Kidney epithelial cell (primary cell): ENCODE measurements at regions not wholly inside any gene's neighbourhood (a gene's known extent, or its start where the extent isn't known, plus 50 kb on each side); places are given as distances from the start of the nearest gene placed in this dataset.

Source experiments
- DNase-seq: peaks from one replicate; pipeline ENCODE4 v3.0.0-alpha.2; 2010; ENCODE audit warnings: low read depth
- H3K27me3 ChIP-seq: 2 replicates; pipeline ENCODE4 v1.6.0; 2011; ENCODE audit warnings: low read length; ENCODE audit not compliant: control insufficient read depth, insufficient read depth
- H3K36me3 ChIP-seq: 2 replicates; pipeline ENCODE4 v1.5.1; 2011; ENCODE audit warnings: low read length; ENCODE audit not compliant: control insufficient read depth, insufficient read depth
- H3K4me3 ChIP-seq: 2 replicates; pipeline ENCODE4 v1.5.1; 2011; ENCODE audit warnings: low read depth, mild to moderate bottlenecking, control low read depth, low read length
- CTCF ChIP-seq: IDR thresholded peaks from 2 replicates; pipeline ENCODE4 v1.5.1; 2011; ENCODE audit warnings: mild to moderate bottlenecking, moderate library complexity, low read length, control low read depth, inconsistent platforms; ENCODE audit not compliant: insufficient read depth, poor library complexity, severe bottlenecking

GRCh38 chr1:80929868-80930508 is 870.7 kb upstream of the ADGRL2 start:
- Histone ChIP-seq H3K27me3 (no peaks in the 10 kb centered on the region), H3K36me3 (no peaks in the 10 kb centered on the region), H3K4me3 (no peak overlapping the region)
- no peak for TF ChIP-seq CTCF
- no peak for DNase-seq

DNA sequence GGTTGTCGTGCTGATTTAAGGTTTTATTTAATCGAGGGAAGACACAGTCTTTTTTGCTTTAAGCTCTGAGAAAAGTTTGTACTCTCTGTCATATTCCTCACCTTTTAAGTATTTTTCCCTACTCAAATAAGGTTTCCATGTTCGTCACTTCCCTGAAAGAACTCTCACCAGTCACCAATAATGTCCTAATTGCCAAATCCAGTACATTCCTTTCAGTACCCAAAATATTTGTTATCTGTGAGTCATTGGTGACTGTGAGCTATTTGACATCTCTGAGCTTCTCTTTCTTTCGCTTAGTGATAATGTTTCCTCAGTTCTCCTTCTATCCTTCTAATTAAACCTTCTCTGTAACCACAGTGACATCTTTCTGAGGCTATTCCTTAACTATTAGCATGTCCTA is 874.2 kb upstream of the ADGRL2 start:
- no peak for DNase-seq
- TF ChIP-seq CTCF = no peak
- no peaks in the 10 kb centered on the region for H3K36me3 ChIP-seq
- H3K27me3 ChIP-seq = no peaks in the 10 kb centered on the region
- H3K4me3 ChIP-seq = no peak overlapping the region

GRCh38 chr1:80925130-80925805 is 875.5 kb upstream of the ADGRL2 start:
- H3K4me3 ChIP-seq = no peak overlapping the region
- no peak for TF ChIP-seq CTCF
- no peak for DNase-seq
- no peaks in the 10 kb centered on the region for H3K27me3 ChIP-seq
- no peaks in the 10 kb centered on the region for H3K36me3 ChIP-seq

- Histone ChIP-seq H3K36me3 (no peaks in the 10 kb centered on the region), H3K27me3 (no peaks in the 10 kb centered on the region), H3K4me3 (no peak overlapping the region)
- no peak for TF ChIP-seq CTCF
- DNase-seq = no peak
Measured at GRCh38 chr1:80924290-80924689, 876.4 kb upstream of the ADGRL2 start.

DNA sequence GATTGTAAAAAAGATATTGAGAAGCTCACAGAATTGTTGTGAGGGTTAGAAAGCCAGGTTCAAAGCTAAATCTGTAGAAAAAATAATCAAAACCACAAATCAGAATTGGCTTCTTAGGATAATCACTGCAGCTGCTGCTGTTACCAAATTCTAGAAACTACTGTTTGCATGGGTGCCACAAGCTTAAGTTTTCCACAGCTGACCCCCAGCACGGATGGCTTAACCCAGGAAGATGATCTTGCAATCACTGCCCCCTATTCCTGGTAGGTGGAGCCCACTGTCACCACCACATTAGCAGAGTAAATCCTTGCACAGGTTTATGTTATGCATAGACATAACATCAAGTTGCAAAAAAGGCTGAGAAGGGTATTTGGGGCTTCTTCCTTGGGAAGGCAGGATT is 877.8 kb upstream of the ADGRL2 start:
- DNase-seq = no peak
- no peak overlapping the region for H3K4me3 ChIP-seq
- H3K36me3 ChIP-seq = no peaks in the 10 kb centered on the region
- TF ChIP-seq CTCF = no peak
- no peaks in the 10 kb centered on the region for H3K27me3 ChIP-seq

GRCh38 chr1:80919426-80919825 is 881.3 kb upstream of the ADGRL2 start:
- Histone ChIP-seq H3K27me3 (no peaks in the 10 kb centered on the region), H3K36me3 (no peaks in the 10 kb centered on the region), H3K4me3 (no peak overlapping the region)
- DNase-seq = no peak
- no peak for TF ChIP-seq CTCF
